SKM-1 treated with dmso at 0.1 percent for 144 hours (cell line): ENCODE measurements at regions not wholly inside any gene's neighbourhood (a gene's known extent, or its start where the extent isn't known, plus 50 kb on each side); places are given as distances from the start of the nearest gene placed in this dataset.

Source experiments
- DNase-seq: peaks from one replicate; lab custom pipeline; 2025; ENCODE audit not compliant: unreplicated experiment; lab: John Stamatoyannopoulos, UW

- no peak for DNase-seq
These were observed 57.6 kb upstream of the FRMD4B start for GRCh38 chr3:69443457-69443920.

GRCh38 chr3:69442771-69443311 lies 57.0 kb upstream of the FRMD4B start:
- DNase-seq, result no peak

- no peak for DNase-seq
These were observed 55.8 kb upstream of the FRMD4B start for GRCh38 chr3:69441732-69442131.

- DNase-seq, result no peak
These were observed 55.2 kb upstream of the FRMD4B start for GRCh38 chr3:69441040-69441439.

- peak; percentile 8 for DNase-seq
These were observed 53.9 kb upstream of the FRMD4B start for GRCh38 chr3:69439643-69440270.

GRCh38 chr3:69438476-69438875 lies 52.6 kb upstream of the FRMD4B start:
- DNase-seq, result no peak

- no peak for DNase-seq
These were observed 49.7 kb upstream of the FRMD4B start for GRCh38 chr3:69435274-69436265.
